ENCODE measurements at regions not wholly inside any gene's neighbourhood (a gene's known extent, or its start where the extent isn't known, plus 50 kb on each side); places are given as distances from the start of the nearest gene placed in this dataset.

GRCh38 chr2:239767021-239767905, 257.9 kb downstream of the NDUFA10 start:
- Histone ChIP-seq H3K4me3 (no peak overlapping the region), H3K36me3 (no peaks in the 10 kb centered on the region), H3K27ac (no peak overlapping the region), H3K4me1 (no peaks in the 10 kb centered on the region), H3K9me3 (peaks cover 0 to 7% (median 3%) of the 10 kb centered on the region in 4 donors), H3K27me3 (no peaks in the 10 kb centered on the region)
- peak in 1 of 3 donors; percentile 32 for DNase-seq
- TF ChIP-seq CTCF (IDR thresholded peaks at IDR 0.05) (no peak), POLR2A (IDR thresholded peaks at IDR 0.05) (no peak)

GRCh38 chr2:239765911-239766310, 259.2 kb downstream of the NDUFA10 start:
- H3K36me3 ChIP-seq, result no peaks in the 10 kb centered on the region
- TF ChIP-seq POLR2A (IDR thresholded peaks at IDR 0.05), result no peak
- no peak for TF ChIP-seq CTCF (IDR thresholded peaks at IDR 0.05)
- no peaks in the 10 kb centered on the region for H3K4me1 ChIP-seq
- H3K4me3 ChIP-seq, result no peak overlapping the region
- peaks cover 0 to 2% (median 0%) of the 10 kb centered on the region in 4 donors for H3K9me3 ChIP-seq
- no peak overlapping the region for H3K27ac ChIP-seq
- H3K27me3 ChIP-seq, result no peaks in the 10 kb centered on the region
- no peak for DNase-seq

GRCh38 chr2:239765076-239765845, 259.9 kb downstream of the NDUFA10 start:
- Histone ChIP-seq H3K4me3 (no peak overlapping the region), H3K27ac (no peak overlapping the region), H3K9me3 (peaks cover 0 to 6% (median 0%) of the 10 kb centered on the region in 4 donors), H3K36me3 (no peaks in the 10 kb centered on the region), H3K4me1 (no peaks in the 10 kb centered on the region), H3K27me3 (no peaks in the 10 kb centered on the region)
- peak in 1 of 3 donors; percentile 44 for DNase-seq
- no peak for TF ChIP-seq POLR2A (IDR thresholded peaks at IDR 0.05)
- no peak for TF ChIP-seq CTCF (IDR thresholded peaks at IDR 0.05)

- Histone ChIP-seq H3K4me1 (no peaks in the 10 kb centered on the region), H3K27ac (no peak overlapping the region), H3K9me3 (peaks cover 0 to 6% (median 0%) of the 10 kb centered on the region in 4 donors), H3K4me3 (no peak overlapping the region), H3K27me3 (no peaks in the 10 kb centered on the region), H3K36me3 (no peaks in the 10 kb centered on the region)
- peak in 2 of 3 donors; percentile 15 to 29 for DNase-seq
- TF ChIP-seq POLR2A (IDR thresholded peaks at IDR 0.05) (no peak), CTCF (IDR thresholded peaks at IDR 0.05) (no peak)
Measured at GRCh38 chr2:239763433-239764097, 261.6 kb downstream of the NDUFA10 start.

GRCh38 chr2:239762655-239763269, 262.4 kb downstream of the NDUFA10 start:
- Histone ChIP-seq H3K4me3 (no peak overlapping the region), H3K4me1 (no peaks in the 10 kb centered on the region), H3K36me3 (no peaks in the 10 kb centered on the region), H3K27ac (no peak overlapping the region), H3K27me3 (no peaks in the 10 kb centered on the region), H3K9me3 (peaks cover 0 to 6% (median 0%) of the 10 kb centered on the region in 4 donors)
- peak in 1 of 3 donors; percentile 23 for DNase-seq
- TF ChIP-seq CTCF (IDR thresholded peaks at IDR 0.05), result no peak
- no peak for TF ChIP-seq POLR2A (IDR thresholded peaks at IDR 0.05)
